GM21381 (cell line): ENCODE measurements at regions not wholly inside any gene's neighbourhood (a gene's known extent, or its start where the extent isn't known, plus 50 kb on each side); places are given as distances from the start of the nearest gene placed in this dataset.

Experiments
- ATAC-seq: cut with Tn5 transposase; IDR thresholded peaks from one replicate; pipeline ENCODE4 v1.9.1; 2021; ENCODE audit warnings: mild to moderate bottlenecking, moderate library complexity; ENCODE audit not compliant: unreplicated experiment

DNA sequence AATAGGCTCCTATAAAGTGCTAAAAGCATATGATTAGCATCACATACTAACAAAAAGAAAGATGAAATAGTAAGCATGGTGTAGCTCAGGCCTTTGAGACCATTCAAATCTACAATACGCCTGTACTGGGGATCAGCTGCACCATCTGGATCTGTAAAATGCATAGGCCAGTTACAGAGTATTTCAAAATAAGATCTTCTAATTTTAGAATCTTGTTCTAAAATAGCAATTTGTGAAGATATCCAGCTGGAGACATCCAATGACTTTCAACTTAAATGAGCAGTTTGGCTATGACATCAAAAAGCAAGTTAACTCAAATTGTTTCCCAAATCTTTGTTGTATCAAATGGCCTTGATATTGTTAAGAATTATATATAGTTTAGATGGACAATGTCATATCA, 386.3 kb downstream of the MRPS30 start:
- no peak for ATAC-seq
